IMR-90 (cell line): ENCODE measurements at regions not wholly inside any gene's neighbourhood (a gene's known extent, or its start where the extent isn't known, plus 50 kb on each side); places are given as distances from the start of the nearest gene placed in this dataset.
"Not testable (repeated sequence)": the region's sequence is repeated elsewhere in the genome, so short reads cannot be mapped to it uniquely, and the experiment has no call there.

Source experiments
- ATAC-seq: fragments of 200-7000 bp; cut with Tn5 transposase; 2 replicates; pipeline ENCODE4 v1.9.1; 2020; ENCODE audit warnings: low read depth, mild to moderate bottlenecking, moderate library complexity
- BruUV-seq: library from RNA; stranded (reverse); fragments of 400-500 nt; replicated peaks from 2 replicates; lab custom pipeline; 2021; lab: Mats Ljungman, UMichigan
- CTCF ChIA-PET: fragments of 300-600 bp; formaldehyde crosslinking; extraction: SDS; loops from one replicate; lab custom pipeline; 2021; ENCODE audit warnings: antibody characterized with exemption; lab: Yijun Ruan, JAX
- POLR2A ChIA-PET: fragments of 300-600 bp; sonication (Branson Sonifier 250); formaldehyde crosslinking; loops from one replicate; lab custom pipeline; 2022; ENCODE audit warnings: antibody characterized with exemption; ENCODE audit not compliant: unreplicated experiment; lab: Charles Lee
- DNase-seq: peaks from one replicate; pipeline ENCODE4 v3.0.0; 2013
- H2AFZ ChIP-seq: replicated peaks from 2 replicates; pipeline ENCODE3; 2013; ENCODE audit warnings: low read length, mild to moderate bottlenecking; ENCODE audit not compliant: poor library complexity
- H2AK5ac ChIP-seq: 2 replicates; pipeline ENCODE4 v1.6.1; 2013; ENCODE audit warnings: low read depth, low read length, inconsistent platforms
- H2AK9ac ChIP-seq: replicated peaks from 2 replicates; pipeline ENCODE3; 2013; ENCODE audit warnings: mild to moderate bottlenecking, low read depth, low read length, moderate library complexity; ENCODE audit not compliant: poor library complexity
- H2BK120ac ChIP-seq: 2 replicates; pipeline ENCODE4 v1.6.1; 2013; ENCODE audit warnings: low read depth, low read length, inconsistent platforms
- H2BK15ac ChIP-seq: 3 replicates; pipeline ENCODE4 v1.6.1; 2013; ENCODE audit warnings: low read depth, low read length, inconsistent platforms
- H2BK20ac ChIP-seq: 2 replicates; pipeline ENCODE4 v1.6.1; 2013; ENCODE audit warnings: low read depth, mild to moderate bottlenecking, inconsistent platforms, low read length, moderate library complexity
- H2BK5ac ChIP-seq: 2 replicates; pipeline ENCODE4 v1.6.1; 2013; ENCODE audit warnings: mild to moderate bottlenecking, low read depth, low read length, inconsistent platforms; ENCODE audit not compliant: poor library complexity, severe bottlenecking
- H3K14ac ChIP-seq: replicated peaks from 2 replicates; pipeline ENCODE4 v1.6.1; 2013; ENCODE audit warnings: low read depth, low read length, inconsistent platforms
- H3K18ac ChIP-seq: 2 replicates; pipeline ENCODE4 v1.6.1; 2013; ENCODE audit warnings: low read depth, low read length, control low read depth
- H3K23ac ChIP-seq: 2 replicates; pipeline ENCODE4 v1.6.1; 2013; ENCODE audit warnings: low read depth, low read length, inconsistent platforms
- H3K27ac ChIP-seq: 2 replicates; pipeline ENCODE4 v1.5.1; 2013; ENCODE audit warnings: mild to moderate bottlenecking, control low read depth, low read length; ENCODE audit not compliant: insufficient read depth
- H3K27me3 ChIP-seq: 2 replicates; pipeline ENCODE4 v1.6.1; 2013; ENCODE audit warnings: low read length; ENCODE audit not compliant: control insufficient read depth, insufficient read depth
- H3K36me3 ChIP-seq: 2 replicates; pipeline ENCODE4 v1.6.1; 2013; ENCODE audit warnings: low read length, mixed read lengths; ENCODE audit not compliant: control insufficient read depth, insufficient read depth
- H3K4ac ChIP-seq: 2 replicates; pipeline ENCODE4 v1.6.1; 2013; ENCODE audit warnings: low read depth, low read length, inconsistent platforms
- H3K4me1 ChIP-seq: 2 replicates; pipeline ENCODE4 v1.6.1; 2013; ENCODE audit warnings: low read length, mixed read lengths; ENCODE audit not compliant: control insufficient read depth, insufficient read depth
- H3K4me2 ChIP-seq: 2 replicates; pipeline ENCODE4 v1.6.1; 2013; ENCODE audit warnings: low read depth, mild to moderate bottlenecking, control low read depth, low read length, moderate library complexity
- H3K4me3 ChIP-seq: 2 replicates; pipeline ENCODE4 v1.5.1; 2013; ENCODE audit warnings: low read depth, mild to moderate bottlenecking, control low read depth, low read length, moderate library complexity; ENCODE audit not compliant: insufficient read depth
- H3K56ac ChIP-seq: 2 replicates; pipeline ENCODE4 v1.6.1; 2013; ENCODE audit warnings: low read length, inconsistent platforms; ENCODE audit not compliant: insufficient read depth; ENCODE audit errors: extremely low read depth
- H3K79me1 ChIP-seq, 2 experiments: 2 replicates each; pipeline ENCODE4 v1.6.1; 2013; ENCODE audit warnings: low read length in 2 of 2, inconsistent platforms in 1 of 2, low read depth in 1 of 2
- H3K9ac ChIP-seq: 2 replicates; pipeline ENCODE4 v1.6.1; 2013; ENCODE audit warnings: low read depth, low read length, control low read depth
- H3K9me1 ChIP-seq: 2 replicates; pipeline ENCODE4 v1.6.1; 2013; ENCODE audit warnings: low read length, inconsistent platforms; ENCODE audit not compliant: insufficient read depth
- H3K9me3 ChIP-seq: 2 replicates; pipeline ENCODE4 v1.6.1; 2013; ENCODE audit warnings: low read length; ENCODE audit not compliant: control insufficient read depth, insufficient read depth
- H4K20me1 ChIP-seq: 2 replicates; pipeline ENCODE4 v1.6.1; 2013; ENCODE audit warnings: low read length, inconsistent platforms; ENCODE audit not compliant: insufficient read depth
- H4K5ac ChIP-seq: 2 replicates; pipeline ENCODE4 v1.6.1; 2013; ENCODE audit warnings: mild to moderate bottlenecking, low read depth, low read length, control low read depth
- H4K8ac ChIP-seq, 2 experiments: 2 replicates each; pipeline ENCODE4 v1.6.1; 2013; ENCODE audit warnings: low read depth in 2 of 2, low read length in 2 of 2, control low read depth in 1 of 2, inconsistent platforms in 1 of 2
- H4K91ac ChIP-seq: 2 replicates; pipeline ENCODE4 v1.6.1; 2013; ENCODE audit warnings: low read depth, low read length, inconsistent platforms; ENCODE audit not compliant: insufficient read depth
- CEBPB ChIP-seq: IDR thresholded peaks from 2 replicates; pipeline ENCODE4 v1.6.1; 2012; ENCODE audit warnings: low read depth, low read length, improper control_type of control experiment
- FOS ChIP-seq: fragments of 150-350 bp; IDR thresholded peaks from 2 replicates; pipeline ENCODE4 v1.6.1; 2016; ENCODE audit warnings: low read depth, low read length
- RCOR1 ChIP-seq: IDR thresholded peaks from 2 replicates; pipeline ENCODE4 v1.6.1; 2012; ENCODE audit warnings: mild to moderate bottlenecking, low read length, improper control_type of control experiment; ENCODE audit not compliant: insufficient replicate concordance
- WGBS, 2 experiments: methylation state at CpG; one replicate each; pipeline versions ENCODE4 v1.1.5 to v1.1.7; 2013; ENCODE audit warnings: missing lambda C conversion rate in 2 of 2; ENCODE audit not compliant: insufficient read length in 1 of 2; ENCODE audit errors: extremely low coverage in 2 of 2; 5-methylcytosine and 5-hydroxymethylcytosine counted together
- dilution Hi-C: fragments of 300-500 bp; cut with HindIII; formaldehyde crosslinking; loops from one replicate; pipeline ENCODE4 v1.14.3; 2018; ENCODE audit warnings: low sequenced_read_pairs; ENCODE audit not compliant: unreplicated experiment
- in situ Hi-C: fragments of 300-500 bp; cut with MboI; formaldehyde crosslinking; loops from 3 replicates; pipeline ENCODE4 v1.14.3; 2019; ENCODE audit warnings: low sequenced_read_pairs, inconsistent platforms, mixed read lengths
- intact Hi-C: fragments of 100-400 bp; cut with micrococcal nuclease; formaldehyde crosslinking; loops from 2 replicates; pipeline ENCODE4 v1.10.0; 2022

- Histone ChIP-seq H4K5ac (no peak overlapping the region), H2BK5ac (no peak overlapping the region), H3K23ac (no peak overlapping the region), H3K79me1 (no peaks in the 10 kb centered on the region), H3K27ac (no peak overlapping the region), H3K36me3 (no peaks in the 10 kb centered on the region), H2BK15ac (no peak overlapping the region), H3K9ac (no peak overlapping the region), H3K4me2 (no peak overlapping the region), H2AK5ac (no peak overlapping the region), H4K8ac (no peak overlapping the region), H2BK120ac (no peak overlapping the region), H3K4me1 (no peaks in the 10 kb centered on the region; the same call in 1 of the 2 replicates), H3K9me1 (no peaks in the 10 kb centered on the region), H3K9me3 (no peaks in the 10 kb centered on the region), H3K14ac (no peak overlapping the region), H3K4ac (no peak overlapping the region), H4K20me1 (no peaks in the 10 kb centered on the region), H3K18ac (no peak overlapping the region), H2AK9ac (no peak overlapping the region), H3K27me3 (no peaks in the 10 kb centered on the region), H2BK20ac (no peak overlapping the region), H2AFZ (no peak overlapping the region), H3K4me3 (no peak overlapping the region), H3K56ac (no peak overlapping the region), H4K91ac (no peak overlapping the region)
- ChIA-PET CTCF (no interaction called here), POLR2A (no interaction called here)
- BruUV-seq, result no TSS peak
- dilution Hi-C loops (no loop called here), in situ Hi-C loops (no loop called here), intact Hi-C loops (no loop called here)
- no peak for TF ChIP-seq FOS
- no peak for TF ChIP-seq RCOR1
- no peak for TF ChIP-seq CEBPB
- no peak for DNase-seq
- whole genome bisulfite sequencing, 2 experiments, result 54 to 100% methylated on average over 1 to 2 of the region's 4 CpGs
- ATAC-seq, result no peak
These were observed 77.0 kb upstream of the SPOPL start for GRCh38 chr2:138424436-138425140.

DNA sequence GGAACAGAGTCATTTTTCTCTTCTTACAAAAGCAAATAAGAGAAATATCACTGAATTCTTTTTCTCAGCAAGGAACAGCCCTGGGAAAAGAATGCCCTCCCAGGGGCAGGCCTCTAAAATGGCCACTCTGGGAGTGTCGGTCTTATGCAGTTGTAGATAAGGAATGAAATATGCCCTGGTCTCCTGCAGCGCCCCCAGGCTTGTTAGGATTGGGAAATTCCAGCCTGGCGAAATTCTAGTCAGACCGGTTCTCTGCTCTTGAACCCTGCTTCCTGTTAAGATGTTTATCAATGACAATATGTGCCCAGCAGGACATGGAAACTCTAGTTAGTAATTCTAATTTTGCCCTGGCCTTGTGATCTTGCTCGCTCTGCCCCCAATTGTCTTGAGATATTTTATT is 75.5 kb upstream of the SPOPL start:
- H3K4ac ChIP-seq, H3K4me1 ChIP-seq, H4K20me1 ChIP-seq, DNase-seq, H3K4me3 ChIP-seq, H2AK9ac ChIP-seq, H2BK120ac ChIP-seq, dilution Hi-C loops, H3K9ac ChIP-seq, POLR2A ChIA-PET, H2BK5ac ChIP-seq, H3K79me1 ChIP-seq, CTCF ChIA-PET, intact Hi-C loops, H3K4me2 ChIP-seq, H4K5ac ChIP-seq, H2AFZ ChIP-seq, ATAC-seq, H4K8ac ChIP-seq, H3K14ac ChIP-seq, H3K9me1 ChIP-seq, BruUV-seq, H3K56ac ChIP-seq, H2BK20ac ChIP-seq, in situ Hi-C loops, H2BK15ac ChIP-seq, H3K36me3 ChIP-seq, H3K27ac ChIP-seq, H3K18ac ChIP-seq, H2AK5ac ChIP-seq, H3K9me3 ChIP-seq, H3K27me3 ChIP-seq, H3K23ac ChIP-seq, H4K91ac ChIP-seq: not testable (repeated sequence)
- WGBS, 2 experiments, result no CpG with 5 or more reads among the region's 5 CpGs
